ENCODE measurements at regions not wholly inside any gene's neighbourhood (a gene's known extent, or its start where the extent isn't known, plus 50 kb on each side); places are given as distances from the start of the nearest gene placed in this dataset.

DNA sequence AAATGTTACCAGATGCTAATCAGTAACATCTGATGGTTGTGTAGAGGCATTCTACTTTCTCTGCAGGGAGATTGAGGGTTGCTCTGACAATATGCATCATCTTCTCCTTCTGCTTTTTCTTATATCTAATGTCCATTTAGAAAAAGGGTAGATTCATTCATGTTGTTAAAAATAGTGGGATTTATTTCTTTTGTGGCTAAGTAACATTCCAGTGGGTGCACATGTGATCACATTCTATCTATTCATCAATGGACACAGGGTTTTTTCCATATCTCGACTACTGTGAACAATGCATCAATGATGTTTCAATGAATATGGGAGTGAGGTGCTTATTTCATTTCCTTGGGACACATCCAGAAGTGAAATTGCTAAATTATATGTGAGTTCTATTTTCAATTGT, 103.9 kb downstream of the CRPPA start:
- TF ChIP-seq CTCF (IDR thresholded peaks at IDR 0.05) (no peak), SIN3A (IDR thresholded peaks at IDR 0.05; ENCODE audit: borderline replicate concordance, insufficient read depth, low read depth, low read length) (no peak)

All from Panc1 (cell line).